ENCODE measurements at regions not wholly inside any gene's neighbourhood (a gene's known extent, or its start where the extent isn't known, plus 50 kb on each side); places are given as distances from the start of the nearest gene placed in this dataset.

DNA sequence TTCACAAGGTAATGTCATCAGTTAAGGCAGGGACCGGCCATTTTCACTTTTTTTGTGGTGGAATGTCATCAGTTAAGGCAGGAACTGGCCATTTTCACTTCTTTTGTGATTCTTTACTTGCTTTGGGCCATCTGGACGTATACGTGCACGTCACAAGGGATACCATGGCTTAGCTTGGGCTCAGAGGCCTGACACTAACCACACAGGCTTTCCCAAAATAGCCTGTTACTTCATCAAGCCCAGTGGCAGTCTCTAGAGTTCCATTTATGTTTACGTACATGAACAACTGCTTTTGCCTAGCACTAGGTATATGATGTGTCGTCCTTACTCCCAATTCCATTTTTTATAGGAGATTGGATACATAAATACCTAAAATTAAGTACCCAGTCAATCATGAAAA lies 237.9 kb downstream of the C7orf25 start:
- H3K36me3 ChIP-seq (ENCODE audit: control insufficient read depth in 2 of 4, insufficient read depth in 4 of 4, low read length in 3 of 4) = no peaks in the 10 kb centered on the region
- H2BK20ac ChIP-seq (ENCODE audit: low read length) = no peak overlapping the region
- H3K23me2 ChIP-seq (ENCODE audit: low read depth, low read length) = no peaks in the 10 kb centered on the region; the same call in 1 of the 2 replicates
- no peaks in the 10 kb centered on the region for H4K20me1 ChIP-seq (replicated peaks in 1 of 2; ENCODE audit: control insufficient read depth in 1 of 2, insufficient read depth in 2 of 2, low read length in 2 of 2)
- H3K79me2 ChIP-seq (ENCODE audit: control insufficient read depth in 1 of 2, insufficient read depth in 2 of 2, low read length in 2 of 2) = no peaks in the 10 kb centered on the region
- H3K79me1 ChIP-seq (ENCODE audit: low read depth, low read length) = no peaks in the 10 kb centered on the region
- no peak overlapping the region for H3K9ac ChIP-seq (replicated peaks in 1 of 4; ENCODE audit: extremely low read depth in 1 of 4, low read depth in 3 of 4, low read length in 3 of 4)
- no peak overlapping the region for H2BK120ac ChIP-seq (replicated peaks; ENCODE audit: low read depth, low read length)
- H2BK12ac ChIP-seq (ENCODE audit: low read depth, low read length) = no peak overlapping the region
- CTCF ChIA-PET (ENCODE audit: partially characterized antibody) = interaction anchor here (1.0 to 1.1 kb wide), 2 partner anchors 720 to 733 kb away, joined by 3 read pairs; no protein-coding TSS in a partner anchor
- H4K8ac ChIP-seq (ENCODE audit: extremely low read depth, insufficient read depth, low read length) = no peak overlapping the region
- H3K4me3 ChIP-seq (ENCODE audit: extremely low read depth in 1 of 4, insufficient read depth in 2 of 4, low read depth in 3 of 4, low read length in 4 of 4) = no peak overlapping the region
- no peak overlapping the region for H2BK15ac ChIP-seq (ENCODE audit: low read length)
- H3K14ac ChIP-seq (ENCODE audit: insufficient read length) = no peak overlapping the region
- H3K4ac ChIP-seq (replicated peaks; ENCODE audit: insufficient read length, low read depth, low read length) = no peak overlapping the region
- H3K18ac ChIP-seq (ENCODE audit: extremely low read depth, low read length) = no peak overlapping the region
- H4K5ac ChIP-seq (ENCODE audit: insufficient read length, low read depth, low read length) = no peak overlapping the region
- H3K27ac ChIP-seq (ENCODE audit: low read depth, low read length) = no peak overlapping the region
- no peak overlapping the region for H3K56ac ChIP-seq (replicated peaks; ENCODE audit: insufficient read length, low read depth, low read length)
- DNase-seq (ENCODE audit: low read depth in 1 of 2, low spot score in 2 of 2) (no peak), FAIRE-seq (no peak)
- no peaks in the 10 kb centered on the region for H3K27me3 ChIP-seq (replicated peaks in 1 of 4; ENCODE audit: control insufficient read depth in 3 of 4, extremely low read depth in 1 of 4, insufficient read depth in 3 of 4, low read length in 3 of 4)
- WGBS, 2 experiments (ENCODE audit: extremely low coverage in 1 of 2, insufficient coverage in 1 of 2, insufficient read length in 1 of 2, insufficient replicate concordance in 2 of 2, low coverage in 1 of 2, low lambda C conversion rate in 2 of 2, missing lambda C conversion rate in 1 of 2) = 89% methylated on average over 6 of the region's 6 CpGs; no CpG with 5 or more reads in 1 of the 2 experiments
- no peak overlapping the region for H3K23ac ChIP-seq (ENCODE audit: insufficient read length)
- POLR2A ChIA-PET (ENCODE audit: partially characterized antibody) = no interaction called here
- H3K9me3 ChIP-seq (ENCODE audit: insufficient read depth in 2 of 2, low read depth in 1 of 2, low read length in 1 of 2) = no peaks in the 10 kb centered on the region
- no peak overlapping the region for H3K4me2 ChIP-seq (ENCODE audit: insufficient read depth in 1 of 2, low read depth in 2 of 2, low read length in 2 of 2)
- H2BK5ac ChIP-seq (ENCODE audit: low read depth, low read length) = no peak overlapping the region
- no peak overlapping the region for H4K91ac ChIP-seq (replicated peaks; ENCODE audit: insufficient read length, low read length)
- no peak overlapping the region for H2AK5ac ChIP-seq (ENCODE audit: low read depth, low read length)
- H3K4me1 ChIP-seq (replicated peaks in 1 of 4; ENCODE audit: control insufficient read depth in 3 of 4, insufficient read depth in 4 of 4, low read length in 3 of 4) = no peaks in the 10 kb centered on the region
- H2AFZ ChIP-seq (ENCODE audit: low read length) = no peak overlapping the region
- TF ChIP-seq FOSL1 (IDR thresholded peaks at IDR 0.05; ENCODE audit: insufficient read depth, low read depth, low read length) (no peak), BCL11A (IDR thresholded peaks at IDR 0.05; ENCODE audit: low read depth in 2 of 2, low read length in 2 of 2) (no peak), PHF8 (conservative IDR thresholded peaks at IDR 0.05; ENCODE audit: low read depth, low read length) (no peak), ASH2L (IDR thresholded peaks at IDR 0.05; ENCODE audit: low read length) (no peak), GTF2F1 (IDR thresholded peaks at IDR 0.05; ENCODE audit: borderline replicate concordance, low read depth, low read length) (no peak), NANOG (IDR thresholded peaks at IDR 0.05; ENCODE audit: insufficient read depth, low read depth, low read length, poor library complexity, severe bottlenecking) (no peak), KDM4A (IDR thresholded peaks at IDR 0.05; ENCODE audit: low read depth, low read length, severe bottlenecking) (no peak), KDM5A (IDR thresholded peaks at IDR 0.05; ENCODE audit: low read length) (no peak), RBBP5 (IDR thresholded peaks at IDR 0.05; ENCODE audit: borderline replicate concordance, low read depth, low read length) (no peak), EZH2 (IDR thresholded peaks at IDR 0.05; ENCODE audit: low read depth, low read length, severe bottlenecking) (no peak), RFX5 (IDR thresholded peaks at IDR 0.05; ENCODE audit: borderline replicate concordance, low read depth, low read length) (no peak), EP300 (IDR thresholded peaks at IDR 0.05; ENCODE audit: borderline replicate concordance in 1 of 2, low read depth in 2 of 2, low read length in 2 of 2) (no peak), POU5F1 (IDR thresholded peaks at IDR 0.05; ENCODE audit: low read depth, low read length) (no peak), SRF (IDR thresholded peaks at IDR 0.05; ENCODE audit: low read depth, low read length) (no peak), TAF7 (optimal IDR thresholded peaks at IDR 0.05; ENCODE audit: borderline replicate concordance, low read depth, low read length) (no peak)

Measured in H1 (cell line).